ENCODE measurements at regions not wholly inside any gene's neighbourhood (a gene's known extent, or its start where the extent isn't known, plus 50 kb on each side); places are given as distances from the start of the nearest gene placed in this dataset.

- Histone ChIP-seq H3K27me3 (ENCODE audit: control insufficient read depth in 2 of 2, insufficient read depth in 2 of 2, low read length in 2 of 2) (no peaks in the 10 kb centered on the region), H3K9me1 (replicated peaks; ENCODE audit: control insufficient read depth, extremely low read depth, insufficient read depth, low read length) (no peaks in the 10 kb centered on the region), H3K9me3 (replicated peaks; ENCODE audit: control insufficient read depth, insufficient read depth, low read length) (no peaks in the 10 kb centered on the region), H3K27ac (ENCODE audit: insufficient read depth, low read depth, low read length) (no peak overlapping the region), H4K20me1 (replicated peaks; ENCODE audit: control insufficient read depth, extremely low read depth, insufficient read depth, low read length) (no peaks in the 10 kb centered on the region), H3K36me3 (ENCODE audit: control insufficient read depth in 2 of 2, extremely low read depth in 1 of 2, insufficient read depth in 2 of 2, low read length in 2 of 2) (no peaks in the 10 kb centered on the region), H3K4me1 (ENCODE audit: control insufficient read depth, extremely low read depth, insufficient read depth, low read length) (no peaks in the 10 kb centered on the region), H2AFZ (ENCODE audit: low read depth, low read length) (no peak overlapping the region), H3K4me2 (ENCODE audit: insufficient read depth, low read length) (no peak overlapping the region), H3K4me3 (replicated peaks in 1 of 3; ENCODE audit: insufficient read depth in 1 of 3, low read depth in 1 of 3, low read length in 3 of 3) (no peak overlapping the region), H3K79me2 (ENCODE audit: control insufficient read depth, insufficient read depth, low read length) (no peaks in the 10 kb centered on the region), H3K9ac (replicated peaks; ENCODE audit: extremely low read depth, insufficient read depth, low read length) (no peak overlapping the region)
- ChIA-PET POLR2A (no interaction called here), CTCF (no interaction called here)
- FAIRE-seq (no peak), DNase-seq (ENCODE audit: low read depth, low spot score) (no peak)
- dilution Hi-C loops (cut with MboI; ENCODE audit: extremely low pct_ligation_motif_present, low sequenced_read_pairs) (no loop called here), intact Hi-C loops (cut with micrococcal nuclease) (no loop called here)
- BruUV-seq (replicated peaks): no TSS peak
- TF ChIP-seq CTCF (IDR thresholded peaks at IDR 0.05; ENCODE audit: extremely low read depth in 1 of 2, insufficient read depth in 1 of 2, low read depth in 1 of 2, low read length in 2 of 2): no peak
- TF ChIP-seq POLR2AphosphoS5 (IDR thresholded peaks at IDR 0.05; ENCODE audit: insufficient read depth, low read depth, low read length): no peak
- no peak for TF ChIP-seq MAX (IDR thresholded peaks at IDR 0.05; ENCODE audit: insufficient read depth, insufficient read length)
- no peak for TF ChIP-seq MYC (IDR thresholded peaks at IDR 0.05; ENCODE audit: low read depth, low read length)
- no peak for TF ChIP-seq FOS (IDR thresholded peaks at IDR 0.05; ENCODE audit: borderline replicate concordance, insufficient read depth, low read length)
- TF ChIP-seq JUN (IDR thresholded peaks at IDR 0.05; ENCODE audit: borderline replicate concordance, insufficient read depth, insufficient read length, low read depth): no peak
- no peak for TF ChIP-seq GATA2 (IDR thresholded peaks at IDR 0.05; ENCODE audit: insufficient read depth, insufficient read length, low read depth, low read length)
- TF ChIP-seq EZH2 (IDR thresholded peaks at IDR 0.05; ENCODE audit: borderline replicate concordance, low read depth, low read length, severe bottlenecking): no peak
- no peak for TF ChIP-seq POLR2A (IDR thresholded peaks at IDR 0.05; ENCODE audit: low read depth, low read length)
Observed at GRCh38 chr12:114799574-114800487, 115.9 kb upstream of the TBX3 start.

Measured in endothelial cell of umbilical vein (primary cell).